ENCODE measurements at regions not wholly inside any gene's neighbourhood (a gene's known extent, or its start where the extent isn't known, plus 50 kb on each side); places are given as distances from the start of the nearest gene placed in this dataset.

GRCh38 chr12:23083267-23083666 is 458.3 kb downstream of the ETNK1 start:
- H3K9me3 ChIP-seq = no peaks in the 10 kb centered on the region
- no peak overlapping the region for H3K4me3 ChIP-seq (ENCODE audit: low read depth in 1 of 2, low read length in 1 of 2)
- TF ChIP-seq CTCF (IDR thresholded peaks at IDR 0.05) = no peak
- H3K27ac ChIP-seq = no peak overlapping the region
- no peaks in the 10 kb centered on the region for H3K27me3 ChIP-seq
- no peaks in the 10 kb centered on the region for H3K4me1 ChIP-seq (ENCODE audit: control insufficient read depth in 1 of 2, insufficient read depth in 1 of 2, low read depth in 1 of 2, low read length in 1 of 2)
- H3K36me3 ChIP-seq = no peaks in the 10 kb centered on the region

GRCh38 chr12:23084236-23084995 is 459.4 kb downstream of the ETNK1 start:
- Histone ChIP-seq H3K27me3 (no peaks in the 10 kb centered on the region), H3K9me3 (no peaks in the 10 kb centered on the region), H3K27ac (no peak overlapping the region), H3K36me3 (no peaks in the 10 kb centered on the region), H3K4me1 (ENCODE audit: control insufficient read depth in 1 of 2, insufficient read depth in 1 of 2, low read depth in 1 of 2, low read length in 1 of 2) (no peaks in the 10 kb centered on the region), H3K4me3 (ENCODE audit: low read depth in 1 of 2, low read length in 1 of 2) (no peak overlapping the region)
- no peak for TF ChIP-seq CTCF (IDR thresholded peaks at IDR 0.05)

- Histone ChIP-seq H3K27me3 (no peaks in the 10 kb centered on the region), H3K9me3 (no peaks in the 10 kb centered on the region), H3K4me3 (ENCODE audit: low read depth in 1 of 2, low read length in 1 of 2) (no peak overlapping the region), H3K4me1 (ENCODE audit: control insufficient read depth in 1 of 2, insufficient read depth in 1 of 2, low read depth in 1 of 2, low read length in 1 of 2) (no peaks in the 10 kb centered on the region), H3K27ac (no peak overlapping the region), H3K36me3 (no peaks in the 10 kb centered on the region)
- no peak for TF ChIP-seq CTCF (IDR thresholded peaks at IDR 0.05)
Observed at GRCh38 chr12:23088594-23088993, 463.6 kb downstream of the ETNK1 start.

GRCh38 chr12:23093488-23093887 is 468.5 kb downstream of the ETNK1 start:
- H3K36me3 ChIP-seq = no peaks in the 10 kb centered on the region
- H3K27ac ChIP-seq = no peak overlapping the region
- H3K4me3 ChIP-seq (ENCODE audit: low read depth in 1 of 2, low read length in 1 of 2) = no peak overlapping the region
- TF ChIP-seq CTCF (IDR thresholded peaks at IDR 0.05) = no peak
- H3K4me1 ChIP-seq (ENCODE audit: control insufficient read depth in 1 of 2, insufficient read depth in 1 of 2, low read depth in 1 of 2, low read length in 1 of 2) = no peaks in the 10 kb centered on the region
- no peaks in the 10 kb centered on the region for H3K27me3 ChIP-seq
- H3K9me3 ChIP-seq = no peaks in the 10 kb centered on the region

- Histone ChIP-seq H3K27me3 (no peaks in the 10 kb centered on the region), H3K4me3 (ENCODE audit: low read depth in 1 of 2, low read length in 1 of 2) (no peak overlapping the region), H3K9me3 (no peaks in the 10 kb centered on the region), H3K36me3 (no peaks in the 10 kb centered on the region), H3K27ac (no peak overlapping the region), H3K4me1 (ENCODE audit: control insufficient read depth in 1 of 2, insufficient read depth in 1 of 2, low read depth in 1 of 2, low read length in 1 of 2) (no peaks in the 10 kb centered on the region)
- no peak for TF ChIP-seq CTCF (IDR thresholded peaks at IDR 0.05)
Observed at GRCh38 chr12:23096321-23096720, 471.4 kb downstream of the ETNK1 start.

All from neutrophil (primary cell).